NCI-H1436 (cell line): ENCODE measurements at regions not wholly inside any gene's neighbourhood (a gene's known extent, or its start where the extent isn't known, plus 50 kb on each side); places are given as distances from the start of the nearest gene placed in this dataset.

Source experiments
- DNase-seq: peaks from one replicate; lab custom pipeline; 2025; lab: John Stamatoyannopoulos, UW

DNA sequence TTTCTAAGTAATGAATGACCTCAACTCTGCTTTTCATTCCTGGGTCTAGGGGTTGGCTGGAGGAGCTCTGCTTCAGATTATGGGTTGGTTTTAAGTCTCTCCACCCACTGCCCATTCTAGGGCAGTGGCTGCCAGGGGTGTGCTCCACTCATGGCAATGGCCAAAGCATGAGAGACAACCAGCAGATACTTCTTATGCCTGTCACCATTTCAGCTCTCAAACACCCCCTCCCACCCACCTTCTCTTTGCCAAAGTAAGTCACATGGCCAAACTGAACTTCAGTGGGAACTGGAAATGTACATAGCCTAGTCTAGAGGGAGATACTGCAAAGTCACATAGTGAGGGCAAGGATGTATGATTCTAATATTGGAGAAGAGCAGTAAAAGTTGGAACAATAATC, 285.3 kb downstream of the RPLP1 start:
- DNase-seq, result no peak

DNA sequence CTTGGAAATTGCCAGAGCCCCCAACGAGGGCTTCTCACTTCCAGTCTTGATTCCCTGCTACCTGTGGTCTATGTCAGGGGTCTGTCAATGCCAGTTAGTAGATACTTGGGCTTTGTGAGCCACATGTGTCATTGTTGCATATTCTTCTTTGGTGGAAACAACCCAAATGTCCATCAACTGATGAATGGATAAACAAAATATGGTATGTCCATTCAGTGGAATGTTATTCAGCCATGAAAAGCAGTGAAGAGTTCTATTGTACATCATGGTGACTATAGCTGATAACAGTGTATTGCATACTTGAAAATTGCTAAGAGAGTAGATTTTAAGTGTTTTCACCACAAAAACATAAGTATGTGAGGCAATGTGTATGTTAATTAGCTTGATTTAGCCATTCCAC, 288.1 kb downstream of the RPLP1 start:
- DNase-seq, result no peak

DNA sequence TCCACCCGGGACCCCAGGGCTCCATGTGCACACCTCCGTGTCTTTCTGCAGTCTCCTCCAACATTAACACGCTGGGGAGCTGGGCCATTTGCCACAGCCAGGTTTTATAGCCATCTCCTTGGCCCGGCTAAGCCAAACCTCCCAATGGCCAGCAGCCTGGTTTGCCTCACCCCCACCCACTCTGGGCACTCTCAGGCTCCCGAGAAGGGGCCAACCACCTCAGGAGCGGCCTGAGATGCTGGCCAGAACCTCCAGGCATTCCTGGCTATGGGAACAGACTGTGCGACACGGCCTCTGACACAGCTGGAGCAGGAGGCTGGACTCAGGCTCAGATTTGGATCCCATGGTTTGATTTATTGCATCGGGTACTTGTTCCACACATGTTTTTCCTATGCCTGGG, 289.7 kb downstream of the RPLP1 start:
- no peak for DNase-seq

DNA sequence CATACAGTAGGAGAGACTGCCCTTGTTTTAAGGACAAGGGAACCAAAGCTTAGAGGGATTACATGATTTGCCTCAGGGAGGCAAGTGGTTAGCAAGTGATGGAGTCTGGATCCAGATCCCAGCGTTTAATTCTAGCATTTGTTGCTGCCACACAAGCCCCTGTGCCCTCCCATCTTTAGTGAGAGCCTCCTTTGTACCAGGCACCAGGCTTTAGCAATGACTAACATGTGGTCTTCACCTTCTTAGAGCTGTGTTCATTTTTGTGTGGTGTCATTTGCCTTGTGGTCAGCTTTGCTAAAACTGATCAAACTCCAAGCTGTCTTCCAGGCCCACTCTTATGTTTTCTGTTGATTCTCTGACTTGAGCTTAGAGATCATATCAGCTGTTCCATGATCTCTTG, 290.5 kb downstream of the RPLP1 start:
- no peak for DNase-seq

DNA sequence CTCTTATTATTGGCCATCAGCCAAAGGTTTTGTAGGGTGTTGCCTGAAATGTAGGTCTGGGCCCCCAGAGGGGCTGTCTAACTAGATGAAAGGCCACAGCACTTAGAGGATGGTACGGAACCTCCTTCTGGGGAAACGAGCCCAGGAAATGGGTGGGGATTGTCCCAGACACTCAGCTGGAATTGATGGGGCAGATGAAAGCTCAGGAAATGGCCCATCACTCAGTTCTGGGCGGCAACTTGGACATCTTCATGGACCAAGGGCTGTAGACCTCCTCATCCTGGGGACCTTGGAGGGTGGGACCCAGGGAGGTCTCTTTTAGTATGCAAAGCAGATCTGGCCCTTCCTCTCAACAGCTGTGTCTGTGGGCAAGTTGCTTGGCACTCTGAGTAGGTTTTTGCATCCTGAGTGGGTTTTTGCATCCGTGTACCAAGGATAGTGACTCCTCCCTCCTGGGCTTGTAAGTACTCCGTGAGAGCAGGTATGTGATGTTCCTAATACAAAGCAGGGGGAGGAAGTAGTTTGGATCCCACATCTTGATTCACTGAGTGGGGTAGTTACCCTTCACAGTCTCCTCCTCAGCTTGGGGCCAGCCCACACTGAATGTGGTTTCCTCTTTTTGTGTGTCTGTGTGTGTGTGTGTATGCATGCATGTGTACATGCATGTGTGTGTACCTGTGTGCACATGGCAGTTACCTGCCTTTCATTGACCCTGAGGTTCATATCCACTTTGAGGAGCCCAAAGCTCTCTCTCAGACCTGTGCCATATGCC, 292.0 kb downstream of the RPLP1 start:
- DNase-seq, result no peak

DNA sequence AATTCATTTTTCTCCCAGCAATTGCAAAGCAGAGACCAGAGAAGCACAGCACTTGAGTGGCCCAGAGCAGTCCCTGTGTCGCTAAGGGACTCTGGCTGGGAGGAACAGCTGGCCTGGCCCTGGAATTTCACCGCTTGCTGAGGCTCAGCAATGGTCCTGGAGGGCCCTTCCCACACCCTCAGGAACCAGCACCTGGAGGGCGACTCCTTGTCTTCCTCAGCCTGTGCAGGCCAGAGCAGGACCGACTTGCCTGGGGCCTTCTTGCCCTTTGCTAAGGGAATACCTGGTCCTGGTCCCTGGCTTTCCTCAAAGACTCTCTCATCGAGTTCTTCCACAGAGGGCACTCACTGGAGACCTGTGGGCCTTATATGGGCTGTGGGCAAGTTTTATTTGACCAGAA, 294.6 kb downstream of the RPLP1 start:
- DNase-seq, result no peak

DNA sequence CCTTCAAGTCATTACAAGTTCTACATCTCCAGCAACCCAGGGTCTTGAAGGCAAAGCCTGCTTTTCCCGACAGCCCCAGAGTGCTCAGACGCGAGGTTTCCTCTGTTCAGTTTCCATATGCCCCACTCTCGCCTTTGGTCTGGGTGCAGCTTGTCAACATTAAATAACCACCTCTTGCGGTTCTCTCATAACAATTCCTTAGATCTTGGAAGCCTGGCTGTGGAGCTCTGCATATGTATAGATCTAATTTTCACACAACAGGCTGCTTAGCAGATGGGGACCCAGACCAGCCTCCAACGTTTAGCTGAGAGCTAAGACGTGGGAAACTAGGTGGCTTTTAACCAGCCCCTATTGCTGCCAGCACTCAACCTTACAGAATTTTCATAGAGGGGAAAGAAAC, 295.5 kb downstream of the RPLP1 start:
- no peak for DNase-seq

DNA sequence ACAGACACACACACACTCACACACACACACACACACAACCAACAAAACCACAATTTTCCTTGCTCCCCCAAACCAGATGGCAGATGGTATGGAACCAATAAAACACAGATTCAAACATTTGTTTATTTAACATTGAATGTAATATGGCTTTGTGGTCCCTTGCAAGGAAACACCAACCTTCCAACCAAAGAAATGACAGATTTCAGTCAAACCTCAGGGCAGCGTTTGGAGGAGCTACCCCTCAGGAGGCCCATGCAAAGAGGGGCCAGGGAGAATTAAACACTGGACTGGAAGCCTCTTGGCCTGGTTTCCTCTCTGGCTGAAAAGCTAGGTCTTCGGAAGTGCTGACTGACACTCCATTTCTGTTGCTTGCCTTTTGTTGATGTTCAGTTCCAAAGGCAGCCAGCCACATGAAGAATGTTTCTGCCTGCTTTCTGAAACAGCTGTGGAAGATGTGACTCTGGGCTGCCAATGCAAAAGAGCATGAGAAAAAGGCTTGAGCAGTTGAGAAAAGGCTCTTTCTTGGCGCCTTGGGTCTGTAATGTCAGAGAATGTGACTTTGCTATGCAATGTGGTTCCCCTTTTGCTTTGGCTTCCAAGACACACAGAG, 296.1 kb downstream of the RPLP1 start:
- no peak for DNase-seq

DNA sequence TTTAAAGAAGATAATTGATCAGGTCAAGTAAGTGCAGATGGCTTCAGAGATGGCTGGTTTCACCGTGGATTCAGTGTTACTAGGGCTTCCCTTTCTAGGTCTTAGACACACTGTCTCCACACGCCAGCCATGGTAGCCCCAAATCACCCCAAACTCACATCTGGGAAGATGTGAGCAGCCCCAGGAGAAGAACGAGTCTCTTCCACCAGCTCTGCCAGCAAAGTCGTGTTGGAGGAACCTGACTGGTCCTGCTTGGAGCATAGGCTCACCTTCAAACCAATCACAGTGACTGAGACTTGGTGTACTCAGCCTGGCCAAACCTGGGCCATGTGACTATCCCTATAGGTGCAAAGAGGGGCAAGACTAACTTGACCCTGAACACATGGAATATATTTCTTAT, 296.7 kb downstream of the RPLP1 start:
- DNase-seq, result no peak

DNA sequence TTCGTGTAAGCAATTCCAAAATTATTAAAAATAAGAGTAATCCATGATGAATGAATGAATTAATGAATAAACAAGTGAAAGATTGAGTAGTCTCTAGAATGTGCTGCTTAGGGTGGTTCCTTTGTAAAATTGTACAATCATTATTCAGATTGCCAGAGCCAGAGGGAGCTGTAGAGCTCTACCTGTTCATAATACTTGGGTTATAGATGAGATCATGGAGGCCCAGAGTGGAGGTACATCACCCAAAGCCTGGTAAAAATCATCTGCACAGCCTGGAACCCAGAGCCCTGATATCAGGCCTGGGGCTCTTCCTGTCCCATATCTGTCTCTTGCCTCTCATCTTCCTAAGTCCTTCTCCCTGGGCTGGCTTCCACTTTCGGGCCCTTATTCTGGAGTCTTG, 297.2 kb downstream of the RPLP1 start:
- DNase-seq, result no peak

DNA sequence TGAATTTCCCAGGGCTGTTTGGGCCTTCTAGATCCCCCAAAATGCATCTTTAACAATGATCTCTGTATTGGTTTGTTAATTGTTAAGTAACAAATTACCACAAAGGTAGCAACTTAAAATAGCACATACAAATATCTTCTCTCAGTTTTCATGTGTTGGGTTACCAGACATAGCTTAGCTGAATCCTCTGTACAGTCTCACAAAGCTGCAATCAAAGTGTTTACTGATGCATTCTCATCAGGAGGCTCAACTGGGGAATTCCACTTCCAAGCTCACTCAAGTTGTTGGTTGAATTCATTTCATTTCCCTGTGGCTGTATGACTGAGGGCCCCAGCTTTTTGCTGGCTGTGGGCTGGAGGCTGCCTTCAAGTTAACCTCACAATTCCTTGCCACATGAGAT, 297.6 kb downstream of the RPLP1 start:
- DNase-seq, result no peak

DNA sequence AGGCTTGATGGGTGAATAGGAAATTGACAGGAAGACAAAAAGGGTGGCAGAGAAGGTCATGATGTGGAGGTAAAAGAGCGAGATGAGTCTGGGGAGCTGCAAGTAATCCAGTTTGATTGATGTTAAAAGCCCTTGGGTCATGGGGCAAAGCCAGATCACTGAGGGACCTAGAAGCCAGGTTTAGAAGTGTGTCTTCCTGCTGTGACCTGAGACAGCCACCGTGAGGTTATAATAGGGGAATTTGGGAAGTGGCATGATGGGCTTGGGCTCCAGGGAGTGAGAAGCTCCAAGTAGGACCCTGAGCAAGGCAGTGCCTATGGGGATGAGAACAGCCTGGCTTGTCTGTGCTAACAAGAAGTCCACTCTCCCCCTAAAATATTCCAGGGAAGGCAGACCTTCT, 298.5 kb downstream of the RPLP1 start:
- DNase-seq, result no peak

DNA sequence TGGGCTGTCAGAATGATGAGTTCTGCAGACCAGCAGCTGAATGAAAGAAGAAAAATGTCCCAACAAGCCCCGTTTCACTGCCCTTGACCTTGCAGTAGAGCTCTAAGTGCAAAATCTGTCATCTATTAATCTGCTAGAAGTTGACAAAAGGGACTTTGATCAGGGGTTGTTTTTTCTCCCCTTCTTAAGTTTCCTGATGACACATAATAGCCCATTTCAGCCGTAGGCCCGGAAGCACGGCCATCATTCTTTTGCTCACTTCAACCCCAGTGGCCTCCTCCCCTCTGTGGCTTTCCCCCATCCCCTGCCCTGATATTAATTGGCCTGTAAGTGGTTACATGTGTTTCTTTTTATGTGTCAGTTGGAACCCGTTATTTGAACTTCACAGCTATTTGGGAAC, 298.9 kb downstream of the RPLP1 start:
- DNase-seq, result no peak

DNA sequence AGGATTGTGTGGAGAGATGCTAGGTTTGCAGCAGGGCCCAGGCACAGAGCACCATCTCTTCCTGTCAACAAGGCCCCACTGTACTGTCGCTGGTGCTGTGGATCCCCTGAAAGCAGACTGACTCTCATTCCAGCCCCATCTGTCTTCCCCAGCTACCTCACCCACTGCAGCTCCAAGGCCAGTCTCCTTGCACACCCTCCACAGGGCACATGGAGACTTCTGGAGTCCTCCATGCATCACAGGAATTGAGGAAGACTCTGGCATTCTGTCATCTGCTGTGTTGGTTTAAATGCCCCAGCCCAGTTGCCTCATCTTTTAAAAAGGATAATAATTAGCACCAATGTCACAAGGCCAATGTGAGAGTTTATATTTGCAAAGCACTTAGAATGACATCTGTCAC, 301.2 kb downstream of the RPLP1 start:
- no peak for DNase-seq

DNA sequence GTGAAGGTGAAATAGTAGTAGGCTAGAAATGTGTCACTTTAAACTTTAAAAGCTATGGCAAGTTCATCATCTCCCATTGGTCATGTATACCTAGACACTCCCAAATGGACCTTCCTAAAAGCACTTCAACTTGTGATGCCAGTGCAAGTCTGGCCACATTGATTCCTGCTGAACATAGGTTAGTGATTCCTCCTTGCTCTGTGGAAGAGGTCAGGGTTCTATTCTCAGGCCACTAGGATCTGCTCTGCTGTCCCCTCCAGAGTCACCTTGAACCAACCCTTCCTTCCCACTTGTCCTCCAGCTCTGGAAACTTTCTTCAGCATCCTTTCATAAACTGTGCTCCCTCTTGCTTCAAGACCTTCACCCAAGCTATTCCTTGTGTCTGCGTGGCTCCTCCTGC, 301.7 kb downstream of the RPLP1 start:
- DNase-seq, result no peak

DNA sequence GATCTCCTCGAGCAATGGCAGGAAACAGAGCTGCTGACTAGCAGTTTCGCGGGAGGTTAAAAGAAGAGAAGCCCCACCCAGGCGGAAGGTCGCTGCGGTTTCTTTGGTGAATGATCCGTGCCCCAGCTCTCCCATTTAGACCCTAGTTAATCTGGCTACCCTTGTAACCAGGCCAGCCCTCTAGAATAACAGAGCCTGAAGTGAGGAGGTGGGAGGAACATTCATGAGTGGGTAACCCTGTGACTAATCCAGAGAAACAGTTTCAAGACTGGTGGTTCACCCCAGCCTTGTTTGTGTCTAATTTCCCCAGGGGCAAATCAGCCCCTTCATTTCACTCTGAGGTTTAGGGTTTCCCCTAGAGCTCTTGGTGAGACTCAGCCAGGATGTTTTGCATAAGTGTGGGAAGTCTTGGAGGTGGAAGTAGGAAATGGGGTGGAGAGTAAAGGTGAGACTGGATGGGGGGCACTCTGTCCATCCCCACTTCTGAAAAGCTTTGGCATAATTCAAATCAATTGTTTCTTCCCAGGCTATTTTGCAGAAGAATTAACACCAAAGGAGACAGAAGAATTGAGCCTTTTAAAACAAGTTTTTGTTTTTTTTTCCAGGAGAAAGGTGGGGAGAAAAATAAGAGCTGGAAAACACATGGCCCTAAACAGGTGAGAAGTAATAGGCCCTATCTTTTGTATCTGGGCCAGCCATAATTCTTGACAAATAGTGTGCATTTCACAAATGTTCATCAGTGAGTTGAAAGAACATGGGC, 303.1 kb downstream of the RPLP1 start:
- DNase-seq, result no peak

DNA sequence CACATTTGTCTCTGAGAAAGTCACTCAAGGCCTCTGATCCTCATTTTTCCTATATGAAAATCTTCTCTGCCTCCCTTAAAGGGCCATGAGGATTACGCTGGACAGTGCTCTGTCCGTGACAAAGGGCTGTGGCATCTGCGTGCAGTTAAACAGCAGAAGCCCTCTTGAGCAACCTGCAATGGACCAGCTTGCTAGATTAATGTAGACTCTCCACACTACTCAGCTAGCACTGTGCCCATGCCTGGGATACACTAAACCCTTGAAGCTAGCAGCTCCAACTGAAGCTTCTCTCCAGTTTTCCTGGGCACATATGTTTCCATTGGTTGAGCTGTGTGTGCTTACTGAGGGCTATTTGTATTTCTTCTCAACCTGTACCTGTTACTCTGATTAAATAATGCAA, 303.8 kb downstream of the RPLP1 start:
- no peak for DNase-seq

DNA sequence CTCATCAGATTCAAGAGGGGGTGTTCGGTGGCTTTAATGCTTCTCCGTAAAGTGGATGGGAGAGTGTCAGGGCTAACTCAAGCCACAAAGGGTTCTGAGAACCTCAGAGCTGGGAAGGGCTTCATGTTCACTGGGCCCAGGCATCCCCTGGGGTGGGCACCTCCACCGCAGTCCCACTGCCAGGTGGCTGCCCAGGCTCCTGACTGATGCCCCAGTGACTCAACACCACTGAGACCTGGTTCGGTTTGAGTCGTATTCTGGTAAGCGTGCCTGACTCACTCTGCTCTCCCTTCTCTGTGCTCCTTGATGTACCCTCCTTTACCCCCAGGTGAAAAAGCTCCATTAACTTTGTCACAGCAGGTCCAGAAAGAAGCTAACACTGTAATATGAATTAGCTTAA, 304.6 kb downstream of the RPLP1 start:
- no peak for DNase-seq

DNA sequence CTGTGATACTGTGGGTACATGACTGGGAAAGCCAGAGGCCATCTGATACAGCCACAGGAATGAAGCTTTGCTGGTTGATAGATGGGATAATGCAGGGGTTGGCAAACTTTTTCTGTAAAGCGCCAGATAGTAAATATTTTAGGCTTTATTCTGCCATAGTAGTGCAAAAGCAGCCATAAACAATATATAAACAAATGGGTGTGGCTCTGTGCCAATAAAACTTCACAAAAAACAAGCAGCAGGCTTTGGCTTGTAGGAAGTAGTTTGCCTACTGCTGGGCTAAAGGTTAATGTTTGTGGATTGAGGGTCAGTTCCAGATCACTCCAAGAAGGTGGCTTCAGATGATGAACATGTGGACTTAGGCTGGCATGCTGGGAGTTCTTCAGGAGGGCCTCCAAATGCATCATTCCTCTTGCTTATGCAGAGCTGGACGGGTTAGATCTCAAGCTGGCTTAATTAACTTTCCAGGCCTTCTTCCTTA, 305.7 kb downstream of the RPLP1 start:
- DNase-seq, result no peak

DNA sequence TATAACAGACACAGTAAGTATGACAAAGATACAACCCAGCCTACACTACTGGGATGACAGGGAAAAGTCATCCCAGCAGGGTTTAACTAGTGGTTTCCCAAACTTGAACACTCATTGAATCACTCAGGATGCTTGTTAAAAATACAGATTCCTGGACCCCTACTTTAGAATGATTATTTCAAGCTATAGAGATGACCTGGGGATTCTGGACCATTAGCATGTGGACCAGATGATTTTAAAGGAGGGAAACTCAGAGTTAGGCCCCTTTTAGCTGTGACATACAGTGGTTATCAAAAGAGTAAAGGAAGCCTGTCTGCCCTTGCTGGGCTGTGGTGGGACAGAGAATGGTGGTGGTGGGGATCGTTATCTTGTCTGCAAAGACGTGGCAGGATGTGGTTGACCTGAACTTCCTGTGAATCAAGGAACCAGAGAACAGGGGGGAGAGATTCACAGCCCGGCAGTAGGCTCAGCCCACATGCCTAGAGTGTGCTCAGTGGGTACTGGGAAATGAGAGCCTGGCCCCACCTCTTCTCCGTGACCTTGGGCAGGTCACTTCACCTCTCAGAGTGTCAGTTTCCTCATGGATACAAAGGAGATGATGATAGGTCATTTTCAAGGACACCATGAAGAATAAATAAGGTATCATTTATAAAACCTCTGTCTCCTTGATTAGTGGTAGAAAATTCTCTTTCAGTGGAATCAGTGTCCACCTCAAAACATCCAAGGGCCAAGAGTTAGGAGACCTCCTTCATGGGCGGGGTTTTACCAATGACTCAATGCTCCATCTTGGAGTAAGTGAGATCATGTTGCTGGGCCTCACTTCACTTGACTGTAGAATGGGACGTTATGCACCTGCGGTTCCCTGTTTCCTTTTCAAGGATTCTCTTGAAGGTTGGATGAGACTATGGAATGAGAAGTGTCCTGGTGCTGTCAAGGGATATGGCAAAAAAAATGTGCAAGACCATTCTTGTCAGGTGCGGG, 306.5 kb downstream of the RPLP1 start:
- no peak for DNase-seq

DNA sequence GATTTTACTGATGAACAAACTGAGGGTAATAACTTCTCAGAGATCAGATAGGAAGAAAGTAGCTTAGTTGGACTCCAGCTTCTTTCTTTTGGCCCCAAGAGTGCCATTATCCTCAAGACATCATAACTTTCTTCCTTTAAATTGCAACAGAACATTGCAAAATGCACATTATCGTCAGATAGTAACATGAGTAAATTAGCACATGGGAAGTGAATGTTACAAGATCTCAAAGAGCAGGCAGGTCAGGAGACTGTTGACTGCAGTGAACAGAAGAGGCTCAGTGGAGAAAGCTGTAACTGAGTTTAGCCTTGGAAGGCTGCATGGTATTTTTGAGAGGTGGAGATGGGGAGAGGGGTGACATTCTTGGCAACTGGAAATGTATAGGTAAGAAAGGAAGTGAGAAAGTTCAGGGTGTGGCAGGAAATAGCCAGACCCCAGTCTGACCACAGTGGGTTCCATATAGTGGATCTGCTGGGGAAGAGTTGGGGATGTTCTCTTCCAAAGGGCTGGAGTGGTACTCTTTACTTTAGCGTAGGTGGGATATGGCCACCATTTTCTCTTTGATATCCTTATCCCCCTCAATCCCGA, 307.7 kb downstream of the RPLP1 start:
- DNase-seq, result no peak
